GM23338 (cell line): ENCODE measurements at regions not wholly inside any gene's neighbourhood (a gene's known extent, or its start where the extent isn't known, plus 50 kb on each side); places are given as distances from the start of the nearest gene placed in this dataset.
"Not testable (repeated sequence)": the region's sequence is repeated elsewhere in the genome, so short reads cannot be mapped to it uniquely, and the experiment has no call there.

ENCODE experiments used
- ATAC-seq: fragments of 200-7000 bp; cut with Tn5 transposase; 3 replicates; pipeline ENCODE4 v1.9.1; 2020
- DNase-seq: peaks from one replicate; pipeline ENCODE4 v3.0.0-alpha.2; 2015; ENCODE audit warnings: low spot score
- H2AFZ ChIP-seq: fragments of 200-600 bp; sonication (generic); 2 replicates; pipeline ENCODE4 v1.8.0; 2016; ENCODE audit warnings: antibody characterized with exemption, mild to moderate bottlenecking, moderate library complexity
- H3F3A ChIP-seq: fragments of 200-600 bp; sonication (generic); replicated peaks from 2 replicates; pipeline ENCODE4 v1.8.0; 2017; ENCODE audit warnings: antibody characterized with exemption, mixed run types, low read depth
- H3K27ac ChIP-seq: fragments of 200-600 bp; sonication (generic); 2 replicates; pipeline ENCODE4 v1.6.1; 2016; ENCODE audit warnings: low read depth
- H3K27me3 ChIP-seq: fragments of 200-600 bp; sonication (generic); 2 replicates; pipeline ENCODE4 v1.8.0; 2016; ENCODE audit warnings: mild to moderate bottlenecking, mixed run types, moderate library complexity; ENCODE audit not compliant: insufficient read depth
- H3K36me3 ChIP-seq: fragments of 200-600 bp; sonication (generic); 2 replicates; pipeline ENCODE4 v1.8.0; 2016; ENCODE audit warnings: mild to moderate bottlenecking; ENCODE audit not compliant: insufficient read depth
- H3K4me1 ChIP-seq: fragments of 200-600 bp; sonication (generic); 2 replicates; pipeline ENCODE4 v1.8.0; 2016; ENCODE audit warnings: mild to moderate bottlenecking, moderate library complexity; ENCODE audit not compliant: insufficient read depth
- H3K4me2 ChIP-seq: fragments of 200-600 bp; sonication (generic); 2 replicates; pipeline ENCODE4 v1.7.1; 2017; ENCODE audit warnings: mixed run types
- H3K4me3 ChIP-seq: fragments of 200-600 bp; sonication (generic); 2 replicates; pipeline ENCODE4 v1.6.1; 2016; ENCODE audit warnings: mixed run types
- H3K79me2 ChIP-seq: fragments of 200-600 bp; sonication (generic); replicated peaks from 2 replicates; pipeline ENCODE4 v1.8.0; 2017; ENCODE audit warnings: mild to moderate bottlenecking; ENCODE audit not compliant: insufficient read depth
- H3K9me2 ChIP-seq: fragments of 200-600 bp; sonication (generic); 2 replicates; pipeline ENCODE4 v1.8.0; 2017; ENCODE audit not compliant: insufficient read depth
- H4K20me1 ChIP-seq: fragments of 200-600 bp; sonication (generic); replicated peaks from 2 replicates; pipeline ENCODE4 v1.8.0; 2017; ENCODE audit warnings: mild to moderate bottlenecking; ENCODE audit not compliant: insufficient read depth
- H3K27ac Mint-ChIP-seq: 2 replicates; pipeline ENCODE4 v1.8.0; 2020; ENCODE audit warnings: inconsistent platforms, mild to moderate bottlenecking, moderate library complexity, mixed read lengths
- H3K27me3 Mint-ChIP-seq: 3 replicates; pipeline ENCODE4 v1.8.0; 2022; ENCODE audit warnings: low read depth, mild to moderate bottlenecking, moderate library complexity, mixed read lengths, inconsistent platforms; ENCODE audit not compliant: insufficient read depth, poor library complexity
- H3K36me3 Mint-ChIP-seq: 3 replicates; pipeline ENCODE4 v1.8.0; 2021; ENCODE audit warnings: low read depth, mild to moderate bottlenecking, inconsistent platforms, moderate library complexity, mixed read lengths
- H3K4me1 Mint-ChIP-seq: 3 replicates; pipeline ENCODE4 v1.8.0; 2020; ENCODE audit warnings: mild to moderate bottlenecking, inconsistent platforms, mixed read lengths
- H3K4me3 Mint-ChIP-seq: 3 replicates; pipeline ENCODE4 v1.8.0; 2021; ENCODE audit warnings: moderate library complexity, mild to moderate bottlenecking, inconsistent platforms, mixed read lengths
- H3K9me3 Mint-ChIP-seq: 3 replicates; pipeline ENCODE4 v1.8.0; 2020; ENCODE audit warnings: moderate library complexity, mild to moderate bottlenecking, inconsistent platforms, mixed read lengths
- CREB1 ChIP-seq: fragments of 250-450 bp; sonication (Bioruptor Pico); IDR thresholded peaks from 2 replicates; pipeline ENCODE4 v1.5.0; 2020; ENCODE audit warnings: low read depth, mild to moderate bottlenecking, moderate library complexity
- EZH2phosphoT487 ChIP-seq: fragments of 200-600 bp; sonication (generic); IDR thresholded peaks from one replicate; pipeline ENCODE4 v1.8.1; 2018; ENCODE audit warnings: antibody characterized with exemption; ENCODE audit not compliant: unreplicated experiment
- JUNB ChIP-seq: IDR thresholded peaks from one replicate; pipeline ENCODE4 v1.6.1; 2016; ENCODE audit warnings: antibody characterized with exemption; ENCODE audit not compliant: unreplicated experiment
- NANOG ChIP-seq: IDR thresholded peaks from 2 replicates; pipeline ENCODE4 v1.6.1; 2016; ENCODE audit warnings: antibody characterized with exemption, borderline replicate concordance
- ZNF331 ChIP-seq: fragments of 250-450 bp; sonication (Bioruptor Pico); IDR thresholded peaks from 2 replicates; pipeline ENCODE4 v1.5.0; 2020; ENCODE audit warnings: low read depth, mild to moderate bottlenecking, moderate library complexity
- TF ChIP-seq, protein P1 (sequence below): IDR thresholded peaks from 2 replicates; pipeline ENCODE4 v1.6.1; 2016; ENCODE audit warnings: antibody characterized with exemption
- TF ChIP-seq, protein P2 (sequence below), 2 experiments: fragments of 200-600 bp in 1 of 2; sonication (generic) in 1 of 2; conservative IDR thresholded peaks; 2 replicates each; pipeline versions ENCODE4 v1.5.1 to v1.6.1; 2016 to 2017; ENCODE audit warnings: antibody characterized with exemption in 2 of 2, low read depth in 2 of 2, mild to moderate bottlenecking in 2 of 2, moderate library complexity in 1 of 2
- TF ChIP-seq, protein P3 (sequence below): fragments of 250-450 bp; sonication (Bioruptor Pico); IDR thresholded peaks from 2 replicates; pipeline ENCODE4 v1.5.0; 2020; ENCODE audit warnings: mild to moderate bottlenecking, moderate library complexity

DNA sequence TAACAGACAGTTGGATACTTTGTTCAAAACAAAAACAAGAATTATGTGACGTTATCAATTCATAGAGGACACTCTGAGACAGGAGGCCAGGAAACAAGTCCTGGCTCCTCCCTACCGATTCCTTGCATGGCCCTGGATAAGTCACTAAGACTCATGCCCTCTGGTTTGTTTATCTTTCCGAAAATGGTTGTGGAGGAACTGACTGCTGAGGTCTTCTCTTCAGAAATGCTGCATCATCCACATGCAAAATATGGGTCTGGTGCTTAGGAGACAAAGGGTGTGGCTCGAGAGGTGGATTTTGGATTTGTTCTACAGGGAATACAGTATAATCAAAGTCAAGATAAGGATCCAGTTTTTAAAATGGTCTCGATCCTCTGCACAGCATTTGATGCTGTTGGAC lies 130.9 kb downstream of the RELL1 start:
- no peak for ATAC-seq
- H3K4me2 ChIP-seq, result no peak overlapping the region
- no peaks in the 10 kb centered on the region for H3K9me2 ChIP-seq
- no peak overlapping the region for H3K4me3 ChIP-seq
- no peak for TF ChIP-seq ZNF331 (CRISPR knock-in tag)
- TF ChIP-seq, protein P1, sequence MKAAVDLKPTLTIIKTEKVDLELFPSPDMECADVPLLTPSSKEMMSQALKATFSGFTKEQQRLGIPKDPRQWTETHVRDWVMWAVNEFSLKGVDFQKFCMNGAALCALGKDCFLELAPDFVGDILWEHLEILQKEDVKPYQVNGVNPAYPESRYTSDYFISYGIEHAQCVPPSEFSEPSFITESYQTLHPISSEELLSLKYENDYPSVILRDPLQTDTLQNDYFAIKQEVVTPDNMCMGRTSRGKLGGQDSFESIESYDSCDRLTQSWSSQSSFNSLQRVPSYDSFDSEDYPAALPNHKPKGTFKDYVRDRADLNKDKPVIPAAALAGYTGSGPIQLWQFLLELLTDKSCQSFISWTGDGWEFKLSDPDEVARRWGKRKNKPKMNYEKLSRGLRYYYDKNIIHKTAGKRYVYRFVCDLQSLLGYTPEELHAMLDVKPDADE, result no peak
- TF ChIP-seq, protein P2, sequence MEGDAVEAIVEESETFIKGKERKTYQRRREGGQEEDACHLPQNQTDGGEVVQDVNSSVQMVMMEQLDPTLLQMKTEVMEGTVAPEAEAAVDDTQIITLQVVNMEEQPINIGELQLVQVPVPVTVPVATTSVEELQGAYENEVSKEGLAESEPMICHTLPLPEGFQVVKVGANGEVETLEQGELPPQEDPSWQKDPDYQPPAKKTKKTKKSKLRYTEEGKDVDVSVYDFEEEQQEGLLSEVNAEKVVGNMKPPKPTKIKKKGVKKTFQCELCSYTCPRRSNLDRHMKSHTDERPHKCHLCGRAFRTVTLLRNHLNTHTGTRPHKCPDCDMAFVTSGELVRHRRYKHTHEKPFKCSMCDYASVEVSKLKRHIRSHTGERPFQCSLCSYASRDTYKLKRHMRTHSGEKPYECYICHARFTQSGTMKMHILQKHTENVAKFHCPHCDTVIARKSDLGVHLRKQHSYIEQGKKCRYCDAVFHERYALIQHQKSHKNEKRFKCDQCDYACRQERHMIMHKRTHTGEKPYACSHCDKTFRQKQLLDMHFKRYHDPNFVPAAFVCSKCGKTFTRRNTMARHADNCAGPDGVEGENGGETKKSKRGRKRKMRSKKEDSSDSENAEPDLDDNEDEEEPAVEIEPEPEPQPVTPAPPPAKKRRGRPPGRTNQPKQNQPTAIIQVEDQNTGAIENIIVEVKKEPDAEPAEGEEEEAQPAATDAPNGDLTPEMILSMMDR (conservative IDR thresholded peaks at IDR 0.05; ENCODE audit: low read depth in 2 of 2), result no peak
- no peak for TF ChIP-seq JUNB
- no peak for TF ChIP-seq CREB1 (CRISPR knock-in tag)
- H3K4me3 Mint-ChIP-seq, result no peak overlapping the region
- no peak overlapping the region for H3K27ac Mint-ChIP-seq
- 0 out of 3 replicates have a peak, but pooled peaks cover 2% of the 10 kb centered on the region for H3K36me3 Mint-ChIP-seq
- H3K27me3 ChIP-seq, result no peaks in the 10 kb centered on the region
- no peaks in the 10 kb centered on the region for H3K4me1 ChIP-seq
- H3K79me2 ChIP-seq, result no peaks in the 10 kb centered on the region
- H3F3A ChIP-seq, result no peaks in the 10 kb centered on the region
- no peaks in the 10 kb centered on the region for H3K4me1 Mint-ChIP-seq
- H2AFZ ChIP-seq, result no peak overlapping the region
- H4K20me1 ChIP-seq, result no peaks in the 10 kb centered on the region
- H3K36me3 ChIP-seq, result no peaks in the 10 kb centered on the region
- H3K9me3 Mint-ChIP-seq, result peaks cover 20% of the 10 kb centered on the region
- DNase-seq, result no peak
- H3K27ac ChIP-seq, result no peak overlapping the region
- no peaks in the 10 kb centered on the region for H3K27me3 Mint-ChIP-seq

DNA sequence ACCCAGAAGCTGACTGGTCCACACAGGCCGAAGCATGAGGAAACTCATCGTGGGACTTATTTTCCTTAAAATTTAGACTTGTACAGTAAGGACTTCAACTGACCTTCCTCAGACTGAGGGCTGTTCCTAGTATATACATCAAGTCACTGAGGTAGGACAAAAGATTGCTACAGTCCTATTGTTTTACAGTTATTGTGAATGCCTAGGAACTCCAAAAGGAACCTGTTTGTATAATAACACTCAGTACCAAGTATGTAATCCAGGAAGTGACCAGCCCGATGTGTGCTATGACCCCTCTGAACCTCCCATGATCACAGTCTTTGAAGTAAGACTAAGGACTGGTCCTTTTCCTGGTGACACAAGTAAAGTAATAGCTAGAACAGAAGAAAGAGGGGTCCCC lies 136.3 kb downstream of the RELL1 start:
- H3K4me1 Mint-ChIP-seq, ATAC-seq, H3K4me3 ChIP-seq, H3K27ac ChIP-seq, H3K36me3 ChIP-seq, H3K4me1 ChIP-seq, H2AFZ ChIP-seq, H3K27ac Mint-ChIP-seq, H3K4me2 ChIP-seq, H3K27me3 Mint-ChIP-seq, H3K4me3 Mint-ChIP-seq, H3F3A ChIP-seq, H3K79me2 ChIP-seq, DNase-seq, H3K27me3 ChIP-seq, H3K9me2 ChIP-seq, H4K20me1 ChIP-seq: not testable (repeated sequence)
- peaks cover 36% of the 10 kb centered on the region for H3K9me3 Mint-ChIP-seq
- peaks cover 25% of the 10 kb centered on the region for H3K36me3 Mint-ChIP-seq

DNA sequence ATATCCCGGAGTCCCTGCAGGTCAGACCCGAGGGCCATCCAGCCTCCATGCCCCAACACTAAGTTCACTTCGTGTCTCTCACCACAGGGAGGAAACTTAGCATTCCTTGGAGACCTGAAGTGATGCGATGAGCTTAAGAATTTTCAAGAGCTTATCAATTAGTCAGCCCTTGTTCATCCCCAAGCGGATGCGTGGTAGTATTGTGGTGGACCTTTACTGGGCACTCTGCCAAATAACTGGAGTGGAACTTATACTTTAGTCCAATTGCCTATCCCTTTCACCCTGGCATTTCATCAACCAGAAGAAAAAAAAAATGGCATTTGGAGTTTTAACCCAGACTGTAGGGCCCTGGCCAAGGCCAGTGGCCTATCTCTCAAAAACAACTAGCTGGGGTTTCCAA lies 137.1 kb downstream of the RELL1 start:
- no peaks in the 10 kb centered on the region for H3K9me2 ChIP-seq
- no peak overlapping the region for H3K4me3 Mint-ChIP-seq
- TF ChIP-seq NANOG (no peak), EZH2phosphoT487 (no peak), JUNB (no peak)
- TF ChIP-seq, protein P3, sequence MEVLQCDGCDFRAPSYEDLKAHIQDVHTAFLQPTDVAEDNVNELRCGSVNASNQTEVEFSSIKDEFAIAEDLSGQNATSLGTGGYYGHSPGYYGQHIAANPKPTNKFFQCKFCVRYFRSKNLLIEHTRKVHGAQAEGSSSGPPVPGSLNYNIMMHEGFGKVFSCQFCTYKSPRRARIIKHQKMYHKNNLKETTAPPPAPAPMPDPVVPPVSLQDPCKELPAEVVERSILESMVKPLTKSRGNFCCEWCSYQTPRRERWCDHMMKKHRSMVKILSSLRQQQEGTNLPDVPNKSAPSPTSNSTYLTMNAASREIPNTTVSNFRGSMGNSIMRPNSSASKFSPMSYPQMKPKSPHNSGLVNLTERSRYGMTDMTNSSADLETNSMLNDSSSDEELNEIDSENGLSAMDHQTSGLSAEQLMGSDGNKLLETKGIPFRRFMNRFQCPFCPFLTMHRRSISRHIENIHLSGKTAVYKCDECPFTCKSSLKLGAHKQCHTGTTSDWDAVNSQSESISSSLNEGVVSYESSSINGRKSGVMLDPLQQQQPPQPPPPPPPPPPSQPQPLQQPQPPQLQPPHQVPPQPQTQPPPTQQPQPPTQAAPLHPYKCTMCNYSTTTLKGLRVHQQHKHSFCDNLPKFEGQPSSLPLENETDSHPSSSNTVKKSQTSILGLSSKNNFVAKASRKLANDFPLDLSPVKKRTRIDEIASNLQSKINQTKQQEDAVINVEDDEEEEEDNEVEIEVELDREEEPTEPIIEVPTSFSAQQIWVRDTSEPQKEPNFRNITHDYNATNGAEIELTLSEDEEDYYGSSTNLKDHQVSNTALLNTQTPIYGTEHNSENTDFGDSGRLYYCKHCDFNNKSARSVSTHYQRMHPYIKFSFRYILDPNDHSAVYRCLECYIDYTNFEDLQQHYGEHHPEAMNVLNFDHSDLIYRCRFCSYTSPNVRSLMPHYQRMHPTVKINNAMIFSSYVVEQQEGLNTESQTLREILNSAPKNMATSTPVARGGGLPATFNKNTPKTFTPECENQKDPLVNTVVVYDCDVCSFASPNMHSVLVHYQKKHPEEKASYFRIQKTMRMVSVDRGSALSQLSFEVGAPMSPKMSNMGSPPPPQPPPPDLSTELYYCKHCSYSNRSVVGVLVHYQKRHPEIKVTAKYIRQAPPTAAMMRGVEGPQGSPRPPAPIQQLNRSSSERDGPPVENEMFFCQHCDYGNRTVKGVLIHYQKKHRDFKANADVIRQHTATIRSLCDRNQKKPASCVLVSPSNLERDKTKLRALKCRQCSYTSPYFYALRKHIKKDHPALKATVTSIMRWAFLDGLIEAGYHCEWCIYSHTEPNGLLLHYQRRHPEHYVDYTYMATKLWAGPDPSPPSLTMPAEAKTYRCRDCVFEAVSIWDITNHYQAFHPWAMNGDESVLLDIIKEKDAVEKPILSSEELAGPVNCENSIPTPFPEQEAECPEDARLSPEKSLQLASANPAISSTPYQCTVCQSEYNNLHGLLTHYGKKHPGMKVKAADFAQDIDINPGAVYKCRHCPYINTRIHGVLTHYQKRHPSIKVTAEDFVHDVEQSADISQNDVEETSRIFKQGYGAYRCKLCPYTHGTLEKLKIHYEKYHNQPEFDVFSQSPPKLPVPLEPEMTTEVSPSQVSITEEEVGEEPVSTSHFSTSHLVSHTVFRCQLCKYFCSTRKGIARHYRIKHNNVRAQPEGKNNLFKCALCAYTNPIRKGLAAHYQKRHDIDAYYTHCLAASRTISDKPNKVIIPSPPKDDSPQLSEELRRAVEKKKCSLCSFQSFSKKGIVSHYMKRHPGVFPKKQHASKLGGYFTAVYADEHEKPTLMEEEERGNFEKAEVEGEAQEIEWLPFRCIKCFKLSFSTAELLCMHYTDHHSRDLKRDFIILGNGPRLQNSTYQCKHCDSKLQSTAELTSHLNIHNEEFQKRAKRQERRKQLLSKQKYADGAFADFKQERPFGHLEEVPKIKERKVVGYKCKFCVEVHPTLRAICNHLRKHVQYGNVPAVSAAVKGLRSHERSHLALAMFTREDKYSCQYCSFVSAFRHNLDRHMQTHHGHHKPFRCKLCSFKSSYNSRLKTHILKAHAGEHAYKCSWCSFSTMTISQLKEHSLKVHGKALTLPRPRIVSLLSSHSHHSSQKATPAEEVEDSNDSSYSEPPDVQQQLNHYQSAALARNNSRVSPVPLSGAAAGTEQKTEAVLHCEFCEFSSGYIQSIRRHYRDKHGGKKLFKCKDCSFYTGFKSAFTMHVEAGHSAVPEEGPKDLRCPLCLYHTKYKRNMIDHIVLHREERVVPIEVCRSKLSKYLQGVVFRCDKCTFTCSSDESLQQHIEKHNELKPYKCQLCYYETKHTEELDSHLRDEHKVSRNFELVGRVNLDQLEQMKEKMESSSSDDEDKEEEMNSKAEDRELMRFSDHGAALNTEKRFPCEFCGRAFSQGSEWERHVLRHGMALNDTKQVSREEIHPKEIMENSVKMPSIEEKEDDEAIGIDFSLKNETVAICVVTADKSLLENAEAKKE (CRISPR knock-in tag), result no peak

More for the DNA sequence above, 137.1 kb downstream of the RELL1 start:
- ATAC-seq (no peak), DNase-seq (no peak)
- Histone ChIP-seq H3F3A (no peaks in the 10 kb centered on the region), H3K79me2 (no peaks in the 10 kb centered on the region), H2AFZ (no peak overlapping the region), H3K4me3 (no peak overlapping the region), H3K4me1 (no peaks in the 10 kb centered on the region), H3K27me3 (no peaks in the 10 kb centered on the region), H4K20me1 (no peaks in the 10 kb centered on the region), H3K27ac (no peak overlapping the region), H3K36me3 (no peaks in the 10 kb centered on the region), H3K4me2 (no peak overlapping the region)
- H3K27me3 Mint-ChIP-seq, result peaks cover 2% of the 10 kb centered on the region
- no peak overlapping the region for H3K27ac Mint-ChIP-seq
- H3K9me3 Mint-ChIP-seq, result peaks cover 36% of the 10 kb centered on the region
- H3K4me1 Mint-ChIP-seq, result no peaks in the 10 kb centered on the region
- H3K36me3 Mint-ChIP-seq, result peaks cover 28% of the 10 kb centered on the region
